Transverse colon (tissue), 4 donors: ENCODE measurements at regions not wholly inside any gene's neighbourhood (a gene's known extent, or its start where the extent isn't known, plus 50 kb on each side); places are given as distances from the start of the nearest gene placed in this dataset.

Experiments
- DNase-seq: peaks from one replicate; pipeline ENCODE4 v3.0.0-alpha.2; 2019
- H3K27ac ChIP-seq, 4 donors: fragments of 200-600 bp; sonication (generic); 2 replicates each; pipeline ENCODE4 v1.5.1; 2016 to 2018; ENCODE audit warnings: inconsistent platforms in 4 of 4
- H3K27me3 ChIP-seq: fragments of 200-600 bp; sonication (generic); 2 replicates; pipeline ENCODE4 v1.5.1; 2017; ENCODE audit warnings: inconsistent platforms
- H3K36me3 ChIP-seq, 4 donors: fragments of 200-600 bp; sonication (generic); 2 replicates each; pipeline ENCODE4 v1.5.1; 2017 to 2019; ENCODE audit warnings: inconsistent platforms in 4 of 4
- H3K4me1 ChIP-seq, 4 donors: fragments of 200-600 bp; sonication (generic); 2 replicates each; pipeline ENCODE4 v1.5.1; 2017 to 2020; ENCODE audit warnings: inconsistent platforms in 4 of 4
- H3K4me3 ChIP-seq, 4 donors: fragments of 200-600 bp; sonication (generic); 1 replicate in 1 of 4; 2 replicates in 3 of 4; pipeline versions ENCODE4 v1.5.1 to v1.6.1; 2017 to 2019; ENCODE audit warnings: inconsistent platforms in 4 of 4
- H3K9me3 ChIP-seq, 2 donors: fragments of 200-600 bp; sonication (generic); 2 replicates each; pipeline ENCODE4 v1.5.1; 2017 to 2019; ENCODE audit warnings: inconsistent platforms in 2 of 2
- CTCF ChIP-seq, 5 experiments: fragments of 200-600 bp in 3 of 5; fragments of 450-650 bp in 2 of 5; sonication (generic) in 3 of 5; IDR thresholded peaks; 1 replicate in 2 of 5; 2 replicates in 3 of 5; pipeline ENCODE4 v1.5.1; 2016 to 2017; ENCODE audit warnings: antibody characterized with exemption in 5 of 5, inconsistent platforms in 3 of 5, mild to moderate bottlenecking in 2 of 5, moderate library complexity in 1 of 5
- EP300 ChIP-seq: sonication (generic); formaldehyde crosslinking; IDR thresholded peaks from one replicate; pipeline ENCODE4 v1.6.1; 2017; ENCODE audit warnings: antibody characterized with exemption, low read depth
- POLR2A ChIP-seq: fragments of 450-650 bp; IDR thresholded peaks from one replicate; pipeline ENCODE4 v1.6.1; 2016; ENCODE audit warnings: antibody characterized with exemption, mild to moderate bottlenecking, moderate library complexity
- POLR2AphosphoS5 ChIP-seq, 3 donors: sonication (generic); formaldehyde crosslinking; IDR thresholded peaks; one replicate each; pipeline ENCODE4 v1.6.1; 2016; ENCODE audit warnings: antibody characterized with exemption in 3 of 3
- WGBS, 2 donors: methylation state at CpG; one replicate each; pipeline ENCODE4 v1.1.5; 2018; ENCODE audit warnings: low coverage in 1 of 2; 5-methylcytosine and 5-hydroxymethylcytosine counted together
- in situ Hi-C, 4 donors: fragments of 200-750 bp; cut with MboI; loops; one replicate each; pipeline versions ENCODE4 v1.15.0 to v1.15.1; 2017; ENCODE audit warnings: low sequenced_read_pairs in 3 of 4, low pct_ligation_motif_present in 1 of 4, low pct_unique_long_range_greater_than_20kb in 1 of 4
- intact Hi-C: fragments of 100-400 bp; cut with DNase I; formaldehyde crosslinking; loops from one replicate; pipeline ENCODE4 v1.15.1; 2023; ENCODE audit warnings: low total_unique reads

DNA sequence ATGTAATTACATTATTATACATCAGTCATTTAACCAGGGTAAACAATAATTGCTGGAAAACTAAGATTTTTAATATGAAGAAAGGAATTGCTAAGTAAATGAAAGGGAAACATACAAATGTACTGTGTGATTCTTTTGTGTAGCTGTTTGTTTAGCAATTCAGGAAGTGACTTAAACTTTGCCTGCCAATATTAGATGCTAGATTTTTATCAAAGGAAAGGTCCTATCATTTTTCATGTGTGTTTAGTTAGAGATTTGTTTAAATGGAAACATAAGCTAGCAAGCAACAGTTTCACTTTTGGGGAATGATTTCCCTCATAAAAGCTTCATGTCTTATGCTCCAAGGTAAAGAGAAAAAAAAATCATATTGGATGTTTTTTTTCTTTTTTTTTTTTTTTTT is 95.1 kb upstream of the LIMCH1 start:
- no peaks in the 10 kb centered on the region for H3K36me3 ChIP-seq
- TF ChIP-seq POLR2AphosphoS5 (IDR thresholded peaks at IDR 0.05) (no peak), EP300 (no peak), CTCF (IDR thresholded peaks at IDR 0.05) (no peak), POLR2A (no peak)
- in situ Hi-C loops (no loop called here), intact Hi-C loops (no loop called here)
- no peak for DNase-seq
- no peaks in the 10 kb centered on the region for H3K27me3 ChIP-seq
- H3K4me1 ChIP-seq: peaks cover 0 to 6% (median 0%) of the 10 kb centered on the region in 4 donors
- H3K9me3 ChIP-seq: no peaks in the 10 kb centered on the region
- no peak overlapping the region for H3K4me3 ChIP-seq
- H3K27ac ChIP-seq: no peak overlapping the region

- no peaks in the 10 kb centered on the region for H3K36me3 ChIP-seq
- H3K27ac ChIP-seq: no peak overlapping the region
- intact Hi-C loops (no loop called here), in situ Hi-C loops (no loop called here)
- no peak for DNase-seq
- peaks cover 0 to 6% (median 0%) of the 10 kb centered on the region in 4 donors for H3K4me1 ChIP-seq
- no peak for TF ChIP-seq POLR2A
- TF ChIP-seq CTCF (IDR thresholded peaks at IDR 0.05): no peak
- no peak for TF ChIP-seq POLR2AphosphoS5 (IDR thresholded peaks at IDR 0.05)
- TF ChIP-seq EP300: no peak
- no peaks in the 10 kb centered on the region for H3K9me3 ChIP-seq
- 43 to 67% methylated on average over 5 of the region's 5 CpGs for WGBS, 2 donors
- no peak overlapping the region for H3K4me3 ChIP-seq
- H3K27me3 ChIP-seq: no peaks in the 10 kb centered on the region
These were observed 94.4 kb upstream of the LIMCH1 start for GRCh38 chr4:41443340-41444079.

- Histone ChIP-seq H3K4me3 (no peak overlapping the region), H3K4me1 (peaks cover 0 to 6% (median 0%) of the 10 kb centered on the region in 4 donors), H3K9me3 (no peaks in the 10 kb centered on the region), H3K36me3 (no peaks in the 10 kb centered on the region), H3K27me3 (no peaks in the 10 kb centered on the region), H3K27ac (no peak overlapping the region)
- in situ Hi-C loops (no loop called here), intact Hi-C loops (no loop called here)
- DNase-seq: no peak
- WGBS, 2 donors: 75 to 97% methylated on average over 1 of the region's 1 CpG
- no peak for TF ChIP-seq POLR2AphosphoS5 (IDR thresholded peaks at IDR 0.05)
- TF ChIP-seq CTCF (IDR thresholded peaks at IDR 0.05): no peak
- TF ChIP-seq POLR2A: no peak
- TF ChIP-seq EP300: no peak
These were observed 91.6 kb upstream of the LIMCH1 start for GRCh38 chr4:41446391-41446790.

- no peak overlapping the region for H3K4me3 ChIP-seq
- H3K36me3 ChIP-seq: no peaks in the 10 kb centered on the region
- intact Hi-C loops: no loop called here
- DNase-seq: no peak
- H3K9me3 ChIP-seq: no peaks in the 10 kb centered on the region
- TF ChIP-seq EP300 (no peak), POLR2A (no peak)
- 89 to 90% methylated on average over 8 to 11 of the region's 11 CpGs for WGBS, 2 donors
- H3K27ac ChIP-seq: no peak overlapping the region
- in situ Hi-C loops: no loop called here
- no peaks in the 10 kb centered on the region for H3K27me3 ChIP-seq
- H3K4me1 ChIP-seq: peaks cover 0 to 6% (median 0%) of the 10 kb centered on the region in 4 donors
These were observed 90.8 kb upstream of the LIMCH1 start for GRCh38 chr4:41446981-41447725.
